ENCODE measurements at regions not wholly inside any gene's neighbourhood (a gene's known extent, or its start where the extent isn't known, plus 50 kb on each side); places are given as distances from the start of the nearest gene placed in this dataset.

DNA sequence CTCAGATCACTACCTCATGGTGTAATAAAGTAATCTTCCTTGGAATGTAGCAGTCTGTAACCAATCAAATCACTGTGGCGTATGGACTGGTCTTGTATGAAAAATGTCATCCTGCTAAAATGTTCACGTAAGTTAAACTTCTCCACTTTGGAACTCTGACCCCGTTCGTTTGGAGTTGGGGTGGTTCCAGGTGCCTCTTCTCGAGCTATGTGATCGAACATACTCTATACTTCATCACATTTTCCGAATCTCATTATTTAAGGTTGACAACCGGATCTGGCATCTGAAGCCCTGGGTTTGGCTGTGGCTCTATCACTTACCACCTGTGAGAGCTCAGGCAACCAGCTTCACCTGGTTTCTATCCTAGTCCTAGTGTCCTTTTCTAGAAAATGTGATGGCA lies 148.0 kb upstream of the MYCN start:
- DNase-seq (ENCODE audit: low read depth): no peak

DNA sequence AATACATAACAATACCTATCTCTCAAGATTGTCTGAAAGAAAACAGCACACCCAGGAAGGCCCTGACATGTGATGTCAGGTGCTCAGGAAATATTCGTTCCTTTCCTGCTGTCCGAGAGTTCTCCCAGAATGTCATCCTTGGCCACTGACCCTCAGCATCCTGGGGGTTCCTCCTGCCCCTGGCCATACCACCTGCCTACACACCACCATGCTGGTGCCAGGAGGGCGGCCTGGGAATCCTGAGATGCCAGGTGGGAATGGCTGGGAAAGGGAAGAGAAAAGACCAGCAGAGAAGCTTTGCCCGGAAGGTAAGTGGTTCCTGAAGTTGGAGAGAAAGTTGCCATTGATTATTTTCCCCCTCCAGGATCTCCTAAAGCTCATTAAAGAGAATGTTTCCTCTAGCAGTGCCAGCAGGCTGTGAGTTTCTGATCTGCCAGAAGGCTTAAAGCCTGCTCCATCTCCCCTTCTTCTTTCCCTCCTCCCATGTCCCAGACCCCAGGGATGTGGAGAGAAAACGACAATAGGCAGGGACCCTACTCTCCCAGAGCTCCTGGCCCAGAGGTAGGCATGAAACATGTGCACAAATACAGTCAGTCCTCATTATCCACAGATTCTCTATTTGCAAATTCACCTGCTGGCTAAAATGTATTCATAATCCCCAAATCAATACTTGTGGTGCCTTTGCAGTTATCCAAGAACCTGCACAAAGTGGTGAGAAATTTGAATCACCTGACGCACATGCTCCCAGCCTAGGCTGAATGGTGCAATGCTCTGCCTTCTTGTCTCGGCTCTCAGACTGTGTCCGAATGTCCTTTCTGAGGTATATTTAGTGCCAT lies 147.1 kb upstream of the MYCN start:
- no peak for DNase-seq (ENCODE audit: low read depth)

DNA sequence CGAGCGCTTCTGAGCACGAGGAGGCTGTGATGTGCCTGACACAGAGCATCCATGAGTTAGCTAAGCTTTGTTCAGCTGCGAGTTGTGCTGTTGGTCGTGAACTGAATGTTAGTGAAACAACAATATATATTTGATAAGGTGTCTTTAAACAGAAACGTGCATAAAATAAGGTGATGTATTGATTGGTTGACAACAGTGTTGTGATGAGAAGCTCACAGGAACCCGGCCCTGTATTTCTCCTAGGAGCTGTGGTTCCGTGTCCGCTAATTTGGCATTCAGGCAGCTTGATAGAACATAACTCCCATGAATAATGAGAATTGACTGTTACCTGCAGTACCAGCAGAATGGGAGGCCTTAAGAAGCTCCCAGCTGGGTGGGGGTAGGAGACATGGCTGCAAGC lies 146.4 kb upstream of the MYCN start:
- no peak for DNase-seq (ENCODE audit: low read depth)

DNA sequence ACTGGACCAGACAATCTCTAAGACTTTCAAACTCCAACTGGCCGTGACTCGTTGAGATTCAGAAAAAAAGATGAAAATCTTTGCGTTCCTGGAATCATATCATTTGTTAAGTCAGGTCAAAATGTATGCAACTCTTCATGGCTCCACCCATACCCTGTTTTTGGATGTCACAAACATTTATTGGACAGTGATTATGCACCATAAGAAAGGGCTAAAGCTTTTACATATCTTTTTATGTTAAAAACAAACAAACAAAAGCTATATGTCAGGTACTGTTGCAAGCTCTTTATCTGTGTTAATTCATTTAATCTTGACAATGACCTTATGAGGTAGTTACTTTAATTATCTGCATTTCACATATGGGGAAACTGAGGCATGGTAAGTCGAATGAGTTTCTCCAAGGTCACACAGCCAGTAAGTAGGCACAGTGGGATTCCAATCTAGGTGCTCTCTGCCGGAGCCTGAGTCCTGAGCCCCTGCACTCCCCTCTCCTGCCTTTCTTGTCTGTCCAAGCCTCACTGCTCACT lies 145.7 kb upstream of the MYCN start:
- DNase-seq (ENCODE audit: low read depth): no peak

DNA sequence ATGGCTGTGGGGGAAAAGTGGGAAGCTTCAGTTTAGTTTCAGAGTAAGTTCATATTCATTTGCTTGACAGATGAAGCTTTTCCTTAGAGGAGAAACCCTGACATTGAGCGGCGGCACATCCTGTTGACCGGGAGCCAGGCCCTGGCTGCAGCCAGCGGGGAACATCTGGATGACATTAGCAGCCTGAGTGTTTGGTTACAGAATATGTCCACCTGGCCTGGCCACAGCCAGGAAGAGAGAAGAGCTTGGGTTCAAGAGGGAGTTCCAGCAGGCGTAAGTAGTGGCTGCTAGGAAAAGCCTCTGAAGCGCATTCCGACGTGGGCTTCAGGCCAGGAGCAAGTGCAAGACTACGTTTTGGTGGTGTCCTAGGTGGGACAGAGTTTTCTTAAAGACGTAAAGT lies 144.9 kb upstream of the MYCN start:
- no peak for DNase-seq (ENCODE audit: low read depth)

DNA sequence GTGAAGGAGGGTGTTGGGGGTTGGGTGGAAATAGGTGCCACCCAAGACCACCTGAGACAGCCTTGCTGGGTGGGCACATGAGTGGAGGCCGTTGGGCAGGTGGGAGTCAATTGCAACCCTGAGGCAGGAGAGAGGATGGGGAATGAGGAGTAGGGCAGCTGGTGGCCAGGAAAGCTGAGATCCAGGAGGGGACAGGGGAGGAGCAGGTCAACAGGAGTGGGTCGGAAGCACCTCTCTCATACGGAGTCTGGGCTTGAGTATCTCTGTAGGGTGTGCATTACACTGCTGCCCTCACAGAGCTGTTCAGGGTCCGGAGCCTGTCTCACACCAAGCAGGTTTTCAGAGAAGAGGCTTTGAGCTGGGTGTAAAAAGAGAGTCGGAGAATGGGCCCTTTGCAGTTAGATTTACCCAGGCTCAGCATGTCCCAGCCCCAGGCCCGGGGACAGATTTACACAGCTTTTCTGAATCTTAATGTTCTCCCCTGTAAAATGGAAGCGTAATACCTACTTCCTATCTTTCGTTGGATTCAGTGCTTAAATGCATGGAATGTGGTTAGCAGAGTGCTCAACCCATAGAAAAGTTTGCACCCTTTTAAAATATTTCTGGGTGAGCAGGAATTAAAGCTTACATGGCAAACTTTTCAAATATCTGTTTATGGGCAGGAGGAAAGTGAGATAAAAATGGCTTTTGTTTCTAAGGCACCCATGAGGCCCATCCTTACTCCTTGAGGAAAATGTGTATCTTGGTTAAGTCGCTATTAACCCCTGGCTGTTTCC lies 144.0 kb upstream of the MYCN start:
- no peak for DNase-seq (ENCODE audit: low read depth)

DNA sequence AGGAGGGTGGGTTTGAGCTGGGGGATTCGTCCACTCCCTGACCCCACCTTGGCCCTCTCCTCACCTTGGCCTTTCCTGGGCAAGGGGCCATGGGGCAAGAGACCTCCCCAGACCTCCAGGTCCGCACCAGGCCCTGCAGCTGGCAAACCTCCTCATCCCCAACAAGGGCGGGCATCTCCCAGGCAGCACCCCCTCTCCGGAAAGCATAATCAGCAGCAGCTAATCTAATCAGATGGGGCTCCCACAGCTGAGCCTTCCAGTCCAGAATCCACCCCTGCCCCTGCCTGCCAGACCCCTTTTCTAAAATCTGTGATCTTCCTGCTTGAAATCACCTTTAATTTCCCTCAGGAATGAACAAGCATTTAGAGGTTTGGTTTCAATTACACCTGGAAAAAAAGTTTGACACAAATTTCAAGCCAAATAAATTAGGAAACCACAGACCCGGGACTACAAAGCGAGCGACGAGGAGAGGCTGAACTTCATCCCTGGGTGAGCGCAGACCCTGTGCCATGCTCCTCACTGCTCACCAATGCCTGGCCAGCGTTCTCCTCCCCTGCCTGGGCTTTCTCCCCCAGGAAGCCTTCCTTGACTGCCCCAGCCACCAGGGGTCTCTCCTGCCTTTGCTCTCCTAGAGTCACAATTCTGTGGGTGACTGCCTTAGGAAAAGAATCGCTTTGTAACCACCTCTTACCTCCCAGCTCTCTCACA lies 143.0 kb upstream of the MYCN start:
- no peak for DNase-seq (ENCODE audit: low read depth)

DNA sequence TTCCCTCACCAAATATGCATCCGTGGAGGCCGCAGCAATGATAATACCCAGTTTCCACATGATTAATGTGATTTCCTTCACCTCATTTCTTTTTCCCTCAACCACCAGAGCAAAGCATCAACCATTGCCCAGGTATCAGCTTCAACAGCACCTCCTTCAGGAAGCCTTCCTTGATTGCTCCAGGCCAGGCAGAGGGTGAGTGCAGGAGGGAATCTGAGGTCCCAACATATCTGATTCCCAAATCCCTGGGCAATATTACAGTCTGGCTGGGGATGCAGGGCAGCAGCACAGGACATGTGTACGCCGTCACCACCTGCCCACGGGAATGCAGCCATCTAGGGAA lies 142.4 kb upstream of the MYCN start:
- no peak for DNase-seq (ENCODE audit: low read depth)

DNA sequence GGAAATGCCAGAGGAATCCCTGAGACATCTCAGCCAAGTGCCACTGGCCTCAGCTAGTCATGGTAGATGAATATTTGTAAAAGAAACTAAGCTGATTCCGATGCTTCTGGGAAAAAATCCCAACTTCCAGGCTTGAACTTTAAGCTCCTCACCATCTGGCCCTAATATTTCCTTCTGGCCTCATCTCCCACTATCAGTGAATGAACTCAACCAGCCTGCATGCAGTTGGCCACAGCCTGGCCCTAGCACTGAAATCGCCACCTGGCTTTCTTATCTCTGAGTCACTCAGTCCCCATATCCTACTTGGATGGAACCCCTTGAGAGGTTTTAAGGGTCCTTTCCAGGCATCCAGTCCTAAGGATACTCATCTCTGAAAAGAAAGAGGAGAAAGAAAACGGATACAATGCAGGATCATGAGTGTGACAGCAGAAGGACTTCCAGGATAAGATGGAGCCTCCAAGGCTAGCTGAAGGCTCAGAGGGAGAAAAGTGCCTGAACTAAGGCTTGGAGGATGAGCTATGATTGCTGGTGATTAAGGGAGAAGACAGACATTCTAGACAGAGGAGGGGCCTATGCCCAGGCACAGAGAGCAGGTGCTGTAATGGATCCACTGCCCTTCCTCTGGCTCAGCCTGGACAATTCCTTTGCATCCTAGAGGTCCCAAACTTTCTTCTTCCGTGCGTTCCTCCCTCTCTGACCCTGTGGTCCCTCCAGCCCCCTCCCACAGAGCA lies 141.5 kb upstream of the MYCN start:
- no peak for DNase-seq (ENCODE audit: low read depth)

DNA sequence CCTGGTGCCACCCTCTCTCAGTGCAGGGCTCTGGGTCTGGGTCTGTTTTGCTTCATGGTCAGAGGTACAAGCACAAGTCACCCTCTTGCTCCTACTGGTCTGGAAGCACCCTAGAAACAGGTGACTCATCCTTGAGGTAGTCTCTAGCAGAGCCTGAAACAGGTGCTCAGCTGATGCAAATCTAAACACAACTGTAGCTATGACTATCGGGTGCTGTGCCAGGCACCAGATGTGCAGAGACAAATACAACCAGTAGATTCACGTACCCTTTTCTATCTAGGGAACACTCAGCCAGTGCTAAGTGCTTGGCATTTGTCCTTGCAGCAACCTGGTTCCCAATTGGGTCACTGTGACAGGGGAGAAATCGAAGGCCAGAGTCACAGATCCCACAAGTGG lies 140.9 kb upstream of the MYCN start:
- no peak for DNase-seq (ENCODE audit: low read depth)

DNA sequence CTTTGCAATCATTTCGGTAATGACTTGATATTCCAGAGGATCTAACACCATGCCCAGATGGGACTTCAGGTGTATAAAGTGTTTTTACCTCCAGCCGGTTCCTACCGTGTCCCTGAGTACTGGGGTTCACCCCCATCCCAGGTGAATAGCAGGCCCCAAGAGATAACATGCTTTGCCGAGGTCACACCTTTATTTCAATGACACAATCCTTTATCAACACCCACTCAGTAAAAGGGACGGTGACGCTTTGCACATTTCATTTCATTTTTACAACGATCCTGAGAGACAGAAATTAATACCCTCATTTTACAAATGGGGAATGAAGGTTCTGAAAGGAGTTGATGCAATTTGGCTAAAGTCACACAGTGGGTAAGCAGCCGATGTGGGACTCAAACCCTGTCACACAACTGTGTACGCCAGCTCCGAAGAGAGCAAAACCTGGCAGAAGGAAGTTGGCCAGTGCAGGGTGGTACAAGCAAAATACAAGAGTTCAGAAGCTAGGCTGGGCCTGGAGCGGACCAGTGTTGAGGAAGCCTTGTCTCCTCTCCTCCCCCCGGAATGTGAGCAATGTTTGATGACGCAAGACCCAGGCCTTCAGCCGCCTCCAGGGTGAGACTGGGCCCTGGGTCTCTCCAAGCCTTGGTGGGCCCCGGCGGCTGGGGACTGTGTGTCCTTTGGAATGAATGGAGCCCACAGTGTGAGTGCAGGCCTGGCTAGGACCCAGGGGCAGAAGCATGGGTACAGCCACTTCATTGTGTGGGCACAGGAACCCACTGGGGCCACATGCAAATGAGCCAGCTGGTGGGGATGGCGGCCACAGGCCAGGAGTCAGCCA lies 139.6 kb upstream of the MYCN start:
- DNase-seq (ENCODE audit: low read depth): peak; percentile 6

DNA sequence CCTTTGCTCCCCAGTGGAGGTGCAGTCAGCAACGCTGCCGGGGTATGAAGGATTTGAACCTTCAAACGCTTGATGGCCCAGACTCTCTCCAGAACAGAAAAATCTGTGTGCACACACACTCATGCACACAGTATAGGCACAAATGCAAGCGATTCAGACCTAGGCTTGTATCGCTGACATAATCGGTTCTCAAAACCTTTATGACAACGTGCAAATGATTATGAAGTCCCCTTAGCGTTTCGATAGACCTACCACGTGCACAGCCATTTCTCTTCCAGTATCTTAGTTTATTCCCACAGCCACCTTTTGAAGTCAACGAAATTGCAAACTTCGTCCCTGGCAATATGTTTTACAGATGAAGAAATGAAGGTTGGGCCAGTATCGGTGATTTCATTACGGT lies 138.9 kb upstream of the MYCN start:
- DNase-seq (ENCODE audit: low read depth): no peak

DNA sequence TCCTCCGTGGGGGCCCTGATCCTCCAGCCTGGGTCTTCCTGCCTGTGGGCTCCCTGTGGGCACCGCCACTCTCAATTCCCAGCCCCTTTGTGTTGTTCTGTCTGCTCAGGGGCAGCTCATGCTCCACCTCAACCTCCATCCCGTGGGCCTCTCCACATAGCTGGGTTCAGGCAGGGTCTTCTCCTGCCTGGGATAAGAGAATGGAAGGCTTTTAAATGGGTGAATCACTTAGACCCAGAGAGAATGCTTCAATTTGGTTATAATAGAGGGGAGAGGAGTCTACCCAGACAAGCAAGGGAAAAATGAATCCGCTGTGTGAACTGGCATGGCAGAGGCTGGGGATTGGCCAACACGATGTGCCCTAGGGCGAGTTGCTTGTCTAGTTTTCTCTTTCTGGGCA lies 138.4 kb upstream of the MYCN start:
- DNase-seq (ENCODE audit: low read depth): no peak

DNA sequence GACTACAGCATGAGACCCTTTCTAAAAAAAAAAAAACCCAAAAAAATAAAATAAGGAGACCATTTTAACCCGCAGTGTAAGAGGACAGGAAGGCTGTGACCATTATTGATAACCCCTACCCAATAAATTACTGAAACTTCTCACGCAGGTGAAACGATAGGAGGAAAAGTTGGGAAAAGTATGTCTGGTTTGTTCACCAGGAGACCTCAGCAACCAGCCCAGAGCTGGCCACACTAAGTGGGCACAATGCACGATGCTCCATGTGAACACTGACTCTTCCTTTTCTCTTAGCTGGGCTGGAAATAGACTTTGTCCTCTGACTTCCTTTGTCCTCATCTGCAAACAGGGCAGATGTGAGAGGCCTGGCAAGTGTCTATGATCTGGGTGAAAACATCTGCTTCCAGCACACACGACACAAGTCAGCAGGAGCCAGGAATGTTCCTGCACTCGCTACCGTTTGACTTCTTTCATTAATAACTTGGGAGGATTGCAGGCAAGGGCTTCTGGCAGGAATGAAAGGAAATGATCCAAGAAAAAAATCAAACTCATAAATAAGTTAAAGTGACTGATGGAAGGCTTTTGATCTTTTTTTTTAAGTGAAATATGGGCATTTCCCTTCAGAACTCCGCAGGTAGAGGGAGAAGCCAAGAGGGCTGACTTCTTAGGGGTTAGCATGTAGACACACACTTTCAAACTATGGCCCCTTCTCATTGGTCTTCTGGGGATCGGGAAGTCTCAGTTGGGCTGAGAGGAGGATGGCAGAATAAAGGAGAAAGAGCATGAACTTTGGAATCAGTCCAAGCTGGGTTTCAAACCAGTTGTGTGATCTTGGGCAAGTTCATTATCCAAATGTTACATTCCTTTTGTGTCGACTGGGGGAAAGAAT lies 137.4 kb upstream of the MYCN start:
- no peak for DNase-seq (ENCODE audit: low read depth)

DNA sequence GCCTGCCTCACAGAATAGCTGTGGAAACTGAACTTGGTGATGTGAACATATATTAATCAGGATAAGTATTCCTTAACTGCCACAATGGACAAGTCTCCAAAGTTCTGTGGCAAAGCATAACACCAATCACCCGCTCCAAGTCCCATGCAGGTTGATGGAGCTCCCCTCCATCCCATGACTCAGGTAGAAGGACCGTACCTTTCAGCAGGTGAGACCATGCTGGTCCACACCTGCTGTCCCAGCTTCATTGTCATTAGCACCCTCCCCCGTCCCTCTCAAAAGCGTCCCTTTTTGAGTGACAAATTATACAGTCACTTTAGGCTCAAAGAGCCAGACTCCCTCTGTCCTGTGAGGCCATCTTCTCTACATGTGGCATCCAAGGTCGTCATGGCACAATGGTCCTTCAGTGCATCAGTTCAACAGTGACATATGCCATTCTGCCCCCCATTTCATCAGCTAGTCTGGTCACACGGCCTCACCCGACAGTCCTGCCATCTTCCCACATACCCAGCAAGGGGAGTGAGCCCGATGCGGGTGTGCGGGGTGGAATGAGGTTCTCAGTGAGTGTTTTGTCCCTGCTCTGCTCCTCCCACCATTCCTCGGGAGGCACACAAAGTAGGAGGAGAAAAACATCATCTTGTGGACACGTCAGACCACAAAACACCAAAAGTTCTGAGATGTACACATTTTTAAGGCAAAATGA lies 136.7 kb upstream of the MYCN start:
- DNase-seq (ENCODE audit: low read depth): no peak

DNA sequence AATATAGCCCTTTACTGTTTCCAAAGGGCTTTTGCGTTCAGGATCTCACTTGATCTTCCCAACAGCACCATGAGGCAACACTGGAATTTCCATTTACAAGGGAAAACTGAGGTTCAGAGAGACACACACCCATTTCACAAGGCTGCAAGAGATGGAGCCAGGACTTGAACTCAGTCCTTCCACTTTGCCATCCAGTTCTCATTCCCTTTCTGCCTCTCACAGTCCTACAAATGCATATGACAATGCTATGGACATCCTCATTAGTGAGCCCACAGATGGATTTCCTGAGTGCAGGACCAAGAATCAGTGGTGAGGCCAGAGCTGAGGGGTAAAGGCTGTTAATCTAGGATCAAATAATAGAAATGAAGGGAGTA lies 136.1 kb upstream of the MYCN start:
- DNase-seq (ENCODE audit: low read depth): no peak

DNA sequence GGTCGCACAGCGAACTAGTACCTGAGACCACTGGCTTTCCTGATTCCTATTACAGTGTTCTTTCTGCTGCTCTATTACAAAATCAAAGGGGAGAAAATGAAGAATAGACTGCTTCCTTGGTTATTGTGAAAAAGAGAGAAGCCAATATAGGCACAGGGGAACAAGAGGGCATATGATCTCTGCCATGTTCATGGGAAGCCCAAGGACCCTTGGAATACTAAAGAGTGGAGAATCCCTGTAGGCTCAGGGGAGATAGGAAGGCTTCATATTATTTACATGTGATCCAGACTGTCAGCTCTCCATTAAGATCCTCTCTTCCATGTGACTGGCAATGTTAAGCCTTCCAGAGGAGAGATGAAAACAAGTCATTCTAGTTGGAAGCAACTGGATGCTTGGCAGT lies 135.7 kb upstream of the MYCN start:
- no peak for DNase-seq (ENCODE audit: low read depth)

DNA sequence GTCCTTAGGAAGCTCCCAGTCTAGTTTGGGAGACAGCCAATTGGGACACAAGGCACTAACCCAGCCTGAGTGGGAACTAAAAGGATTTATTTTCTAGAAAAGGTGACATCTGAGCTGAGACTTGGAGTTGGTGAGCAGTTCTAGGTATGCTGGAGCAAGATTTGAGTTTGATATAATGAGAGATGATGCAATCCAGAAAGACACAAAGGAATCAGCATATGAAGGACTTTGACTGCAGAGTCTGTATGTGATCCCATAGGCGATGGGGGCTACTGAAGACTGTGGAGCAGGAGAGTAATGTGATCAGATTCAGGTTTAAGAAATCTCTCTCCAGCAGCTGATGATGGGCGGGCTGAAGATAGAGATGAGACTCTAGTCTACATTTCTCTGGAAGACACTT lies 135.1 kb upstream of the MYCN start:
- no peak for DNase-seq (ENCODE audit: low read depth)

DNA sequence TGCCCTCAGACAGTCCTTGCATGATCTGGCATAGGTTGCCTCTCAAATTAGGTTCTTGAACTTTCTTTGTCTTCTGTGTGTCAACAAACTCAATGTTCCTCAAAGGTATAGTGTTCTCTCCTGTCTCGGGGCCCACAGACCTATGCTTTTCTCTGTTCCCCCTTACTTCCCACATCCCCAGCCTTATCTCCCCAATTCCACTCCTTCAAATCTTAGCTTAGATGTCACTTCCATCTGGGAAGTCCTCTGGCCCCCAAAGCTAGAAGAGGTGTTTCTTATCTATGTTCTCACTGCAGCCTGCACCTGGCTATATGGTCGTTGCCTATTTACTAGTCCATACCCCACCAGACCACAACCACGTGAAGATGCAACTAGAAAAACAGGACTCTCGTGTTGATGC lies 134.6 kb upstream of the MYCN start:
- no peak for DNase-seq (ENCODE audit: low read depth)

Measured in HT1080 (cell line).